Brain microvascular endothelial cell (primary cell): ENCODE measurements at regions not wholly inside any gene's neighbourhood (a gene's known extent, or its start where the extent isn't known, plus 50 kb on each side); places are given as distances from the start of the nearest gene placed in this dataset.

Experiments used
- DNase-seq: peaks from one replicate; pipeline ENCODE4 v3.0.0-alpha.2; 2020
- H3K27ac ChIP-seq: fragments of 250-450 bp; sonication (Bioruptor Pico); 2 replicates; pipeline ENCODE4 v1.5.1; 2020; ENCODE audit warnings: mild to moderate bottlenecking, moderate library complexity
- H3K27me3 ChIP-seq: fragments of 250-450 bp; sonication (Bioruptor Pico); replicated peaks from 2 replicates; pipeline ENCODE4 v1.5.1; 2020; ENCODE audit warnings: mild to moderate bottlenecking
- H3K36me3 ChIP-seq: fragments of 250-450 bp; sonication (Bioruptor Pico); replicated peaks from 2 replicates; pipeline ENCODE4 v1.5.1; 2020; ENCODE audit warnings: mild to moderate bottlenecking
- H3K4me3 ChIP-seq: 2 replicates; pipeline ENCODE4 v1.5.1; 2011; ENCODE audit warnings: low read depth, mild to moderate bottlenecking, control low read depth, low read length, moderate library complexity
- CTCF ChIP-seq: IDR thresholded peaks from 2 replicates; pipeline ENCODE4 v1.5.1; 2011; ENCODE audit warnings: low read depth, mild to moderate bottlenecking, moderate library complexity, low read length, control low read depth, inconsistent platforms; ENCODE audit errors: missing control alignments
- in situ Hi-C: cut with HindIII; loops from 2 replicates; pipeline ENCODE4 v1.10.0; 2017; ENCODE audit warnings: low sequenced_read_pairs, low pct_ligation_motif_present

- no peak for DNase-seq
- no peak for TF ChIP-seq CTCF
- Histone ChIP-seq H3K27ac (no peak overlapping the region), H3K36me3 (no peaks in the 10 kb centered on the region), H3K27me3 (no peaks in the 10 kb centered on the region), H3K4me3 (no peak overlapping the region)
- in situ Hi-C loops: no loop called here
Measured at GRCh38 chr1:58842941-58843340, 59.1 kb upstream of the JUN start.

GRCh38 chr1:58844176-58844575 is 60.3 kb upstream of the JUN start:
- in situ Hi-C loops: no loop called here
- Histone ChIP-seq H3K27ac (no peak overlapping the region), H3K27me3 (no peaks in the 10 kb centered on the region), H3K36me3 (no peaks in the 10 kb centered on the region), H3K4me3 (no peak overlapping the region)
- DNase-seq: no peak
- no peak for TF ChIP-seq CTCF

GRCh38 chr1:58845942-58846341 is 62.1 kb upstream of the JUN start:
- in situ Hi-C loops: no loop called here

GRCh38 chr1:58848818-58849411 is 65.1 kb upstream of the JUN start:
- Histone ChIP-seq H3K27me3 (no peaks in the 10 kb centered on the region), H3K36me3 (no peaks in the 10 kb centered on the region), H3K27ac (peak overlapping the region; percentile 55), H3K4me3 (no peak overlapping the region)
- TF ChIP-seq CTCF: peak; percentile 31
- DNase-seq: peak; percentile 97
- in situ Hi-C loops: no loop called here

More at GRCh38 chr1:58845942-58846341, 62.1 kb upstream of the JUN start:
- H3K4me3 ChIP-seq: no peak overlapping the region
- DNase-seq: no peak
- no peak overlapping the region for H3K27ac ChIP-seq
- no peaks in the 10 kb centered on the region for H3K36me3 ChIP-seq
- no peak for TF ChIP-seq CTCF
- H3K27me3 ChIP-seq: no peaks in the 10 kb centered on the region

- Histone ChIP-seq H3K27me3 (no peaks in the 10 kb centered on the region), H3K27ac (peak overlapping the region; percentile 55), H3K36me3 (no peaks in the 10 kb centered on the region), H3K4me3 (no peak overlapping the region)
- no peak for DNase-seq
- in situ Hi-C loops: no loop called here
- no peak for TF ChIP-seq CTCF
Measured at GRCh38 chr1:58849551-58849950, 65.7 kb upstream of the JUN start.

- Histone ChIP-seq H3K27ac (no peak overlapping the region), H3K4me3 (no peak overlapping the region), H3K27me3 (no peaks in the 10 kb centered on the region), H3K36me3 (no peaks in the 10 kb centered on the region)
- in situ Hi-C loops: no loop called here
- no peak for TF ChIP-seq CTCF
- no peak for DNase-seq
Measured at GRCh38 chr1:58850636-58851035, 66.8 kb upstream of the JUN start.
